ENCODE measurements at regions not wholly inside any gene's neighbourhood (a gene's known extent, or its start where the extent isn't known, plus 50 kb on each side); places are given as distances from the start of the nearest gene placed in this dataset.

GRCh38 chr12:19648591-19648990 lies 209.3 kb downstream of the AEBP2 start:
- no peaks in the 10 kb centered on the region for H4K20me1 ChIP-seq (ENCODE audit: insufficient read depth, low read length)
- H3K79me2 ChIP-seq (ENCODE audit: low read length) = no peaks in the 10 kb centered on the region
- no peak overlapping the region for H3K4me2 ChIP-seq (ENCODE audit: low read depth, low read length)
- TF ChIP-seq, protein P1, sequence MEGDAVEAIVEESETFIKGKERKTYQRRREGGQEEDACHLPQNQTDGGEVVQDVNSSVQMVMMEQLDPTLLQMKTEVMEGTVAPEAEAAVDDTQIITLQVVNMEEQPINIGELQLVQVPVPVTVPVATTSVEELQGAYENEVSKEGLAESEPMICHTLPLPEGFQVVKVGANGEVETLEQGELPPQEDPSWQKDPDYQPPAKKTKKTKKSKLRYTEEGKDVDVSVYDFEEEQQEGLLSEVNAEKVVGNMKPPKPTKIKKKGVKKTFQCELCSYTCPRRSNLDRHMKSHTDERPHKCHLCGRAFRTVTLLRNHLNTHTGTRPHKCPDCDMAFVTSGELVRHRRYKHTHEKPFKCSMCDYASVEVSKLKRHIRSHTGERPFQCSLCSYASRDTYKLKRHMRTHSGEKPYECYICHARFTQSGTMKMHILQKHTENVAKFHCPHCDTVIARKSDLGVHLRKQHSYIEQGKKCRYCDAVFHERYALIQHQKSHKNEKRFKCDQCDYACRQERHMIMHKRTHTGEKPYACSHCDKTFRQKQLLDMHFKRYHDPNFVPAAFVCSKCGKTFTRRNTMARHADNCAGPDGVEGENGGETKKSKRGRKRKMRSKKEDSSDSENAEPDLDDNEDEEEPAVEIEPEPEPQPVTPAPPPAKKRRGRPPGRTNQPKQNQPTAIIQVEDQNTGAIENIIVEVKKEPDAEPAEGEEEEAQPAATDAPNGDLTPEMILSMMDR (IDR thresholded peaks at IDR 0.05; ENCODE audit: low read length) = no peak
- no peak for TF ChIP-seq EZH2phosphoT487 (IDR thresholded peaks at IDR 0.05; ENCODE audit: low read length)
- TF ChIP-seq EZH2 (optimal IDR thresholded peaks at IDR 0.05; ENCODE audit: low read depth, low read length) = no peak
- no peak overlapping the region for H3K4me3 ChIP-seq (ENCODE audit: low read length)
- H3K27me3 ChIP-seq (replicated peaks; ENCODE audit: insufficient read depth, low read length) = no peaks in the 10 kb centered on the region
- DNase-seq = no peak
- H3K9me3 ChIP-seq (replicated peaks; ENCODE audit: insufficient read depth, low read length) = no peaks in the 10 kb centered on the region
- no peaks in the 10 kb centered on the region for H3K9me2 ChIP-seq (replicated peaks; ENCODE audit: insufficient read depth, low read length)
- no peak overlapping the region for H3K27ac ChIP-seq (ENCODE audit: low read length)
- no peak overlapping the region for H3K9ac ChIP-seq (ENCODE audit: low read length)
- H3F3A ChIP-seq (ENCODE audit: insufficient read depth, low read length) = no peaks in the 10 kb centered on the region
- no peaks in the 10 kb centered on the region for H3K36me3 ChIP-seq (replicated peaks; ENCODE audit: insufficient read depth, low read length)
- no peak overlapping the region for H2AFZ ChIP-seq (ENCODE audit: low read length)
- no peaks in the 10 kb centered on the region for H3K4me1 ChIP-seq (ENCODE audit: low read length)

GRCh38 chr12:19652386-19652785 lies 213.1 kb downstream of the AEBP2 start:
- H3K4me1 ChIP-seq (ENCODE audit: low read length) = no peaks in the 10 kb centered on the region
- no peak for TF ChIP-seq EZH2 (optimal IDR thresholded peaks at IDR 0.05; ENCODE audit: low read depth, low read length)
- no peaks in the 10 kb centered on the region for H3K79me2 ChIP-seq (ENCODE audit: low read length)
- no peak overlapping the region for H3K9ac ChIP-seq (ENCODE audit: low read length)
- DNase-seq = no peak
- no peaks in the 10 kb centered on the region for H3K36me3 ChIP-seq (replicated peaks; ENCODE audit: insufficient read depth, low read length)
- no peaks in the 10 kb centered on the region for H3K9me2 ChIP-seq (replicated peaks; ENCODE audit: insufficient read depth, low read length)
- no peaks in the 10 kb centered on the region for H3K27me3 ChIP-seq (replicated peaks; ENCODE audit: insufficient read depth, low read length)
- H3K4me3 ChIP-seq (ENCODE audit: low read length) = no peak overlapping the region
- H4K20me1 ChIP-seq (ENCODE audit: insufficient read depth, low read length) = no peaks in the 10 kb centered on the region
- H3K4me2 ChIP-seq (ENCODE audit: low read depth, low read length) = no peak overlapping the region
- H2AFZ ChIP-seq (ENCODE audit: low read length) = no peak overlapping the region
- no peaks in the 10 kb centered on the region for H3K9me3 ChIP-seq (replicated peaks; ENCODE audit: insufficient read depth, low read length)
- H3F3A ChIP-seq (ENCODE audit: insufficient read depth, low read length) = no peaks in the 10 kb centered on the region
- H3K27ac ChIP-seq (ENCODE audit: low read length) = no peak overlapping the region

DNA sequence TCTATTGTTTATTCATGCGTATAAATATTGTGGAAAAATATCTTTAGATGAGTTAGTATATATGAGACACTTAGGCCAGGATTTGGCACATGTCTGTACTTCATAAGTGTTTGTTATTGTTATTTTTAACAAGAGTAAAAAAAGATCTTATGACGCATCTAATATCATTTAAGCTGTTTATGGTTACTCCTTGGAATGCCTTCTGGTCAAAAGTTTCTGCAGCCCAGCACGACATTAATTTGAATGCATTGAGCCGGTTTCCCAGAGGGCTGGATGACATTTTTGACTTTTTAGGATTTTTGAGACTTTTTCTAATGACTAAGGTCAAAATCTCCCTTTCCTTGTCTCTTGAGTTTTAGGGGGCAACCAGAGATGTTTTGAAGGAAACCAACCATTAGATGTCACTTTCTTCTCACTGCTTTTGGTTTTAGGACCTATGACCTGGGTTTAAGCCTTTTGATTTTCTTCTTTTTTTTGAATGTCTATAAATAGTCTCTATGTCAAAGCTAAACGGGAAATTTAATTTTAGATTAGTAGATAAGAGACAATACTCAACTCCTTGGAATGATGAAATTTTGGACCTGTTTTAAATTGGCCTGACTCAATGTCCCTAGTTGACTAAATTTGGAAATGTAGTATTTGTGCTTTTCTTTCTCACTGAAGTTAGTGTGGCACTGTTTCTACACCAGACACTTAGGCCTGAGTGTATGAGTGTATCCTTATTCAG lies 215.5 kb downstream of the AEBP2 start:
- Histone ChIP-seq H3K27ac (ENCODE audit: low read length) (no peak overlapping the region), H3K9me2 (replicated peaks; ENCODE audit: insufficient read depth, low read length) (no peaks in the 10 kb centered on the region), H3K4me1 (ENCODE audit: low read length) (no peaks in the 10 kb centered on the region), H3K4me3 (ENCODE audit: low read length) (no peak overlapping the region), H3F3A (ENCODE audit: insufficient read depth, low read length) (no peaks in the 10 kb centered on the region), H3K9ac (ENCODE audit: low read length) (no peak overlapping the region), H3K27me3 (replicated peaks; ENCODE audit: insufficient read depth, low read length) (no peaks in the 10 kb centered on the region), H3K9me3 (replicated peaks; ENCODE audit: insufficient read depth, low read length) (no peaks in the 10 kb centered on the region), H3K4me2 (ENCODE audit: low read depth, low read length) (no peak overlapping the region), H4K20me1 (ENCODE audit: insufficient read depth, low read length) (no peaks in the 10 kb centered on the region), H3K79me2 (ENCODE audit: low read length) (no peaks in the 10 kb centered on the region), H3K36me3 (replicated peaks; ENCODE audit: insufficient read depth, low read length) (no peaks in the 10 kb centered on the region), H2AFZ (ENCODE audit: low read length) (no peak overlapping the region)
- TF ChIP-seq, protein P1 (IDR thresholded peaks at IDR 0.05; ENCODE audit: low read length) = no peak
- no peak for TF ChIP-seq EZH2phosphoT487 (IDR thresholded peaks at IDR 0.05; ENCODE audit: low read length)
- TF ChIP-seq EZH2 (optimal IDR thresholded peaks at IDR 0.05; ENCODE audit: low read depth, low read length) = no peak
- DNase-seq = no peak

DNA sequence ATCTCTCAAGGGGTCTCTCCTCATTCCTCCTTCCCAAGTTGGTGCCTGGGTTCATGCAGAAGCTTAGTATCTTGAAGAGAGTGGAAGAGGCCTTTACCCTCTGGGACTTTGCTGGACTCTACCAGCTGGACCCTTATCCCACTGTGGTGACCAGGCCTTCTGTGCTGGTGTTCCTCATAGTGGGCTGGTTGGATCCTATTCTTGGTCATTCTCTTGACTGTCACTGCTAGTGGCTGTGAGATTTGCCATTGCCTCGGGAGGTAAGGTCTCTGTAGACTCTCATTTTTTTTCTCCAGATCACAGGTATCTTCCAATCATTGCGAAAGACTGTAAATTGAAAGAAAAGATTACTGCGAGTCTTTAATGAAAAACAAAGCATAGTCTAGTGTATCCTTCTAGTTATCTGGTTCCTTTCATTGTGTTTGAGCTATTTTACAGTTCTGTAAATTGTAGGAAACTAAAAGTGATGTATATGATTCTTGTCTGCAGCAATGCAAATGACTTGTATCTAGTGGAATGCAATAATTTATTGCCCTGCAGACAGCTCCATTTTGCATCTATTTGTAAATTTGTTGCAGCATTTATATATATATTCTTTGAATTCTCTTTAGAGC lies 217.9 kb downstream of the AEBP2 start:
- H2AFZ ChIP-seq (ENCODE audit: low read length) = no peak overlapping the region
- TF ChIP-seq EZH2phosphoT487 (IDR thresholded peaks at IDR 0.05; ENCODE audit: low read length) (no peak), EZH2 (optimal IDR thresholded peaks at IDR 0.05; ENCODE audit: low read depth, low read length) (no peak)
- TF ChIP-seq, protein P1 (IDR thresholded peaks at IDR 0.05; ENCODE audit: low read length) = no peak
- H3K36me3 ChIP-seq (replicated peaks; ENCODE audit: insufficient read depth, low read length) = no peaks in the 10 kb centered on the region
- DNase-seq = no peak
- no peaks in the 10 kb centered on the region for H3K79me2 ChIP-seq (ENCODE audit: low read length)
- no peak overlapping the region for H3K9ac ChIP-seq (ENCODE audit: low read length)
- no peak overlapping the region for H3K27ac ChIP-seq (ENCODE audit: low read length)
- no peaks in the 10 kb centered on the region for H3F3A ChIP-seq (ENCODE audit: insufficient read depth, low read length)
- H3K9me2 ChIP-seq (replicated peaks; ENCODE audit: insufficient read depth, low read length) = no peaks in the 10 kb centered on the region
- H3K9me3 ChIP-seq (replicated peaks; ENCODE audit: insufficient read depth, low read length) = no peaks in the 10 kb centered on the region
- H3K4me1 ChIP-seq (ENCODE audit: low read length) = no peaks in the 10 kb centered on the region
- H4K20me1 ChIP-seq (ENCODE audit: insufficient read depth, low read length) = no peaks in the 10 kb centered on the region
- no peak overlapping the region for H3K4me2 ChIP-seq (ENCODE audit: low read depth, low read length)
- H3K4me3 ChIP-seq (ENCODE audit: low read length) = no peak overlapping the region
- no peaks in the 10 kb centered on the region for H3K27me3 ChIP-seq (replicated peaks; ENCODE audit: insufficient read depth, low read length)
